ENCODE measurements at regions not wholly inside any gene's neighbourhood (a gene's known extent, or its start where the extent isn't known, plus 50 kb on each side); places are given as distances from the start of the nearest gene placed in this dataset.

DNA sequence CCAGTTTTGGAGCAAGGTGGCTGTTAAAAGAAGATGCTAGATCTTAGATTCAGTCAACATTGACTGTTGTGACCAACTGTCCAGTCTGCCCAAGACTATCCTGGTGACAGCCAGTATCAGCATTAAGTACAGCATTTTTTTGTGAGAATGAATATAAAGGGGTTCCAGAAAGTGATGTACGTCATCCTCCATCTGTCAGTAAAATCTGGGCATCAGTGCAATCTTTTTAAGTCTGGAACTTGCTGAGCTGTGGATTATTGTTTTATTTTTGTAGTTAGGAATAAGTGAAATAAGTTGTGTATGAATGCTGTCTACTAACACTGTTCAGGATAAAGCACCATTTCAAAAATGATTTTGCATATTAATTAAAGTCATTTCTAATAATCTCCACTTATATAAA, 1020.0 kb upstream of the GHITM start:
- no peak overlapping the region for H3K4me2 ChIP-seq (ENCODE audit: low read depth, low read length, poor library complexity, severe bottlenecking)
- H3K9ac ChIP-seq (ENCODE audit: low read depth, low read length, poor library complexity, severe bottlenecking), result no peak overlapping the region
- no peaks in the 10 kb centered on the region for H3K9me3 ChIP-seq (ENCODE audit: insufficient read depth, low read depth, low read length)
- no peaks in the 10 kb centered on the region; the same call in 1 of the 2 replicates for H3K9me2 ChIP-seq (replicated peaks; ENCODE audit: low read depth, low read length)
- H4K20me1 ChIP-seq (ENCODE audit: insufficient read depth, low read length, poor library complexity, severe bottlenecking), result no peaks in the 10 kb centered on the region
- H3F3A ChIP-seq (ENCODE audit: low read depth), result no peaks in the 10 kb centered on the region
- no peak overlapping the region for H3K4me3 ChIP-seq (ENCODE audit: low read length, poor library complexity, severe bottlenecking)
- TF ChIP-seq EZH2phosphoT487 (IDR thresholded peaks at IDR 0.05; ENCODE audit: borderline replicate concordance), result no peak
- TF ChIP-seq, protein P1, sequence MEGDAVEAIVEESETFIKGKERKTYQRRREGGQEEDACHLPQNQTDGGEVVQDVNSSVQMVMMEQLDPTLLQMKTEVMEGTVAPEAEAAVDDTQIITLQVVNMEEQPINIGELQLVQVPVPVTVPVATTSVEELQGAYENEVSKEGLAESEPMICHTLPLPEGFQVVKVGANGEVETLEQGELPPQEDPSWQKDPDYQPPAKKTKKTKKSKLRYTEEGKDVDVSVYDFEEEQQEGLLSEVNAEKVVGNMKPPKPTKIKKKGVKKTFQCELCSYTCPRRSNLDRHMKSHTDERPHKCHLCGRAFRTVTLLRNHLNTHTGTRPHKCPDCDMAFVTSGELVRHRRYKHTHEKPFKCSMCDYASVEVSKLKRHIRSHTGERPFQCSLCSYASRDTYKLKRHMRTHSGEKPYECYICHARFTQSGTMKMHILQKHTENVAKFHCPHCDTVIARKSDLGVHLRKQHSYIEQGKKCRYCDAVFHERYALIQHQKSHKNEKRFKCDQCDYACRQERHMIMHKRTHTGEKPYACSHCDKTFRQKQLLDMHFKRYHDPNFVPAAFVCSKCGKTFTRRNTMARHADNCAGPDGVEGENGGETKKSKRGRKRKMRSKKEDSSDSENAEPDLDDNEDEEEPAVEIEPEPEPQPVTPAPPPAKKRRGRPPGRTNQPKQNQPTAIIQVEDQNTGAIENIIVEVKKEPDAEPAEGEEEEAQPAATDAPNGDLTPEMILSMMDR (conservative IDR thresholded peaks at IDR 0.05; ENCODE audit: low read length), result no peak
- H2AFZ ChIP-seq (ENCODE audit: low read length), result no peak overlapping the region
- no peaks in the 10 kb centered on the region for H3K27me3 ChIP-seq (ENCODE audit: insufficient read depth, low read length, poor library complexity, severe bottlenecking)
- no peaks in the 10 kb centered on the region for H3K36me3 ChIP-seq (ENCODE audit: insufficient read depth, low read length)
- no peaks in the 10 kb centered on the region for H3K4me1 ChIP-seq (ENCODE audit: insufficient read depth, low read length, poor library complexity, severe bottlenecking)
- H3K79me2 ChIP-seq (ENCODE audit: insufficient read depth, low read length), result no peaks in the 10 kb centered on the region

DNA sequence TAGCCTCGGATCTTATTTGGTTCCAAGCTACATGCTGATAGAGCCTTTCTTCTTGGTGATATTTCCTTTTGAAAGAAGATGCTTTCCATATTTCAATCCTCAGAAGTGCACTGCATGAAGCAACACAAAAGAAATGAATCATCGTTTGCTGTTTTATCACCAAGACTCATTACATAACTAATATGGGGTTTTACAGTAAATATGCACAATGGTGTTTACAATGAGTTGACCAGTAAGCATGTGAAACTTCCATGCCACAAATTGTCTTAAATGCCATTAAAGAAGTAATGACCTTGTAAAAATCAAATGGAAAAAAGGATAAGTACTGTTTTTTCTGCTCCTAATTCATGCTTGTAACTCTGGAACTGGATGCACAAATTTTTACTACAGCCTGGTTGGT, 1017.0 kb upstream of the GHITM start:
- no peak overlapping the region for H3K4me2 ChIP-seq (ENCODE audit: low read depth, low read length, poor library complexity, severe bottlenecking)
- TF ChIP-seq EZH2phosphoT487 (IDR thresholded peaks at IDR 0.05; ENCODE audit: borderline replicate concordance), result no peak
- TF ChIP-seq, protein P1 (conservative IDR thresholded peaks at IDR 0.05; ENCODE audit: low read length), result no peak
- H3K9ac ChIP-seq (ENCODE audit: low read depth, low read length, poor library complexity, severe bottlenecking), result no peak overlapping the region
- no peaks in the 10 kb centered on the region for H4K20me1 ChIP-seq (ENCODE audit: insufficient read depth, low read length, poor library complexity, severe bottlenecking)
- H3K4me1 ChIP-seq (ENCODE audit: insufficient read depth, low read length, poor library complexity, severe bottlenecking), result no peaks in the 10 kb centered on the region
- H3K36me3 ChIP-seq (ENCODE audit: insufficient read depth, low read length), result no peaks in the 10 kb centered on the region
- H3K9me3 ChIP-seq (ENCODE audit: insufficient read depth, low read depth, low read length), result no peaks in the 10 kb centered on the region
- H2AFZ ChIP-seq (ENCODE audit: low read length), result no peak overlapping the region
- H3K9me2 ChIP-seq (replicated peaks; ENCODE audit: low read depth, low read length), result no peaks in the 10 kb centered on the region; the same call in 1 of the 2 replicates
- H3K79me2 ChIP-seq (ENCODE audit: insufficient read depth, low read length), result no peaks in the 10 kb centered on the region
- H3K4me3 ChIP-seq (ENCODE audit: low read length, poor library complexity, severe bottlenecking), result no peak overlapping the region
- H3K27me3 ChIP-seq (ENCODE audit: insufficient read depth, low read length, poor library complexity, severe bottlenecking), result no peaks in the 10 kb centered on the region
- H3F3A ChIP-seq (ENCODE audit: low read depth), result no peaks in the 10 kb centered on the region

DNA sequence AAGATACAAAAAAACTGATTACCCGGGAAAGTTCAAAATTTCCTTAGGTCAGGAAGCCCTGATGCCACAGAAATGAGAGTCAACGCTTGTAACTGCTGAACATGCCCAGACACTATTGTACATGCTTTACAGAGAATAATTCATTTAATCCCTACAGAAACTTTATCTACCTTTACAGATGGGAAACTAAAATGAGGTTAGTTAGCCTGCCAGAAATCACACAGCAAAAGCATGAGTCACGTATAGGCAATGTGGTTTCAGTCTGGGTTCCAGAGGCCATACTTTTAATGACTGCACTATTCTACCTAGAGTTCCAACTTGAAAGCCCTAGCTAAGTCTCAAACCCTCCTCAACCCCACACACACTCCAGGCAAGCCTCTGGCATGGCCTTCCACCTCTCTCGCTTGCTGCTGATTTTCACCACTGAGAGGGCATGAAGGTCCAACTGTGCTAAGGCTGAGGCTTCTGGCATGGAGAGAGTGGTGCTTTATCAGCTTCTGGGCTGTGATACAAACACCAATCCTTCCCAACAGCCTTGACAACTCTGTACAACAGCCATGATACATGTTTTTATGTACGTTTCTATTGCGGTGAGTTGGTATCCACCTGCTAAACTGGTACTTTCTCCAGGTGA, 1011.2 kb upstream of the GHITM start:
- no peaks in the 10 kb centered on the region for H3K27me3 ChIP-seq (ENCODE audit: insufficient read depth, low read length, poor library complexity, severe bottlenecking)
- no peak overlapping the region for H2AFZ ChIP-seq (ENCODE audit: low read length)
- H3K79me2 ChIP-seq (ENCODE audit: insufficient read depth, low read length), result no peaks in the 10 kb centered on the region
- no peaks in the 10 kb centered on the region for H3K9me2 ChIP-seq (replicated peaks; ENCODE audit: low read depth, low read length)
- H3K4me3 ChIP-seq (ENCODE audit: low read length, poor library complexity, severe bottlenecking), result no peak overlapping the region
- no peaks in the 10 kb centered on the region for H3K36me3 ChIP-seq (ENCODE audit: insufficient read depth, low read length)
- no peaks in the 10 kb centered on the region for H3K4me1 ChIP-seq (ENCODE audit: insufficient read depth, low read length, poor library complexity, severe bottlenecking)
- TF ChIP-seq, protein P1 (conservative IDR thresholded peaks at IDR 0.05; ENCODE audit: low read length), result no peak
- no peak for TF ChIP-seq EZH2phosphoT487 (IDR thresholded peaks at IDR 0.05; ENCODE audit: borderline replicate concordance)
- H3K4me2 ChIP-seq (ENCODE audit: low read depth, low read length, poor library complexity, severe bottlenecking), result no peak overlapping the region
- H3K9ac ChIP-seq (ENCODE audit: low read depth, low read length, poor library complexity, severe bottlenecking), result no peak overlapping the region
- H4K20me1 ChIP-seq (ENCODE audit: insufficient read depth, low read length, poor library complexity, severe bottlenecking), result no peaks in the 10 kb centered on the region
- no peaks in the 10 kb centered on the region for H3F3A ChIP-seq (ENCODE audit: low read depth)
- no peaks in the 10 kb centered on the region for H3K9me3 ChIP-seq (ENCODE audit: insufficient read depth, low read depth, low read length)

All from Loucy (cell line).